ENCODE measurements at regions not wholly inside any gene's neighbourhood (a gene's known extent, or its start where the extent isn't known, plus 50 kb on each side); places are given as distances from the start of the nearest gene placed in this dataset.

- no peak for TF ChIP-seq CTCF (IDR thresholded peaks at IDR 0.05)
- no peaks in the 10 kb centered on the region for H3K36me3 Mint-ChIP-seq (ENCODE audit: unreplicated experiment)
- peaks cover 17% of the 10 kb centered on the region for H3K4me1 Mint-ChIP-seq (ENCODE audit: unreplicated experiment)
- H3K9me3 Mint-ChIP-seq (ENCODE audit: unreplicated experiment) = no peaks in the 10 kb centered on the region
- H3K4me3 Mint-ChIP-seq (ENCODE audit: unreplicated experiment) = no peak overlapping the region
- DNase-seq (ENCODE audit: extremely low spot score, unreplicated experiment) = no peak
- H3K27ac Mint-ChIP-seq (ENCODE audit: unreplicated experiment) = no peak overlapping the region
- no peaks in the 10 kb centered on the region for H3K27me3 Mint-ChIP-seq (ENCODE audit: unreplicated experiment)
Observed at GRCh38 chr5:138651767-138652117, 76.5 kb upstream of the HSPA9 start.

- Mint-ChIP-seq H3K4me3 (ENCODE audit: unreplicated experiment) (no peak overlapping the region), H3K9me3 (ENCODE audit: unreplicated experiment) (no peaks in the 10 kb centered on the region), H3K27ac (ENCODE audit: unreplicated experiment) (no peak overlapping the region), H3K27me3 (ENCODE audit: unreplicated experiment) (no peaks in the 10 kb centered on the region), H3K4me1 (ENCODE audit: unreplicated experiment) (peaks cover 17% of the 10 kb centered on the region), H3K36me3 (ENCODE audit: unreplicated experiment) (no peaks in the 10 kb centered on the region)
- no peak for DNase-seq (ENCODE audit: extremely low spot score, unreplicated experiment)
- TF ChIP-seq CTCF (IDR thresholded peaks at IDR 0.05) = no peak
Observed at GRCh38 chr5:138651058-138651766, 76.0 kb upstream of the HSPA9 start.

GRCh38 chr5:138650196-138650595 lies 75.0 kb upstream of the HSPA9 start:
- H3K36me3 Mint-ChIP-seq (ENCODE audit: unreplicated experiment) = no peaks in the 10 kb centered on the region
- H3K27me3 Mint-ChIP-seq (ENCODE audit: unreplicated experiment) = no peaks in the 10 kb centered on the region
- no peak overlapping the region for H3K27ac Mint-ChIP-seq (ENCODE audit: unreplicated experiment)
- H3K9me3 Mint-ChIP-seq (ENCODE audit: unreplicated experiment) = no peaks in the 10 kb centered on the region
- peaks cover 19% of the 10 kb centered on the region for H3K4me1 Mint-ChIP-seq (ENCODE audit: unreplicated experiment)
- no peak for TF ChIP-seq CTCF (IDR thresholded peaks at IDR 0.05)
- no peak for DNase-seq (ENCODE audit: extremely low spot score, unreplicated experiment)
- no peak overlapping the region for H3K4me3 Mint-ChIP-seq (ENCODE audit: unreplicated experiment)

GRCh38 chr5:138649775-138650174 lies 74.6 kb upstream of the HSPA9 start:
- no peak overlapping the region for H3K27ac Mint-ChIP-seq (ENCODE audit: unreplicated experiment)
- peaks cover 18% of the 10 kb centered on the region for H3K4me1 Mint-ChIP-seq (ENCODE audit: unreplicated experiment)
- no peak for DNase-seq (ENCODE audit: extremely low spot score, unreplicated experiment)
- H3K4me3 Mint-ChIP-seq (ENCODE audit: unreplicated experiment) = no peak overlapping the region
- no peaks in the 10 kb centered on the region for H3K9me3 Mint-ChIP-seq (ENCODE audit: unreplicated experiment)
- no peaks in the 10 kb centered on the region for H3K36me3 Mint-ChIP-seq (ENCODE audit: unreplicated experiment)
- H3K27me3 Mint-ChIP-seq (ENCODE audit: unreplicated experiment) = no peaks in the 10 kb centered on the region
- no peak for TF ChIP-seq CTCF (IDR thresholded peaks at IDR 0.05)

GRCh38 chr5:138649316-138649720 lies 74.1 kb upstream of the HSPA9 start:
- H3K4me1 Mint-ChIP-seq (ENCODE audit: unreplicated experiment) = peaks cover 16% of the 10 kb centered on the region

More at GRCh38 chr5:138649316-138649720, 74.1 kb upstream of the HSPA9 start:
- no peak for TF ChIP-seq CTCF (IDR thresholded peaks at IDR 0.05)
- Mint-ChIP-seq H3K9me3 (ENCODE audit: unreplicated experiment) (no peaks in the 10 kb centered on the region), H3K36me3 (ENCODE audit: unreplicated experiment) (no peaks in the 10 kb centered on the region), H3K4me3 (ENCODE audit: unreplicated experiment) (no peak overlapping the region), H3K27me3 (ENCODE audit: unreplicated experiment) (no peaks in the 10 kb centered on the region), H3K27ac (ENCODE audit: unreplicated experiment) (no peak overlapping the region)
- no peak for DNase-seq (ENCODE audit: extremely low spot score, unreplicated experiment)

Measured in osteocyte (in vitro differentiated cells).